ENCODE measurements at regions not wholly inside any gene's neighbourhood (a gene's known extent, or its start where the extent isn't known, plus 50 kb on each side); places are given as distances from the start of the nearest gene placed in this dataset.

- Histone ChIP-seq H3K27me3 (ENCODE audit: control insufficient read depth, insufficient read depth, low read length) (no peaks in the 10 kb centered on the region), H3K4me3 (ENCODE audit: low read depth in 2 of 2, low read length in 2 of 2) (no peak overlapping the region), H3K4me1 (ENCODE audit: control insufficient read depth, insufficient read depth, low read length) (no peaks in the 10 kb centered on the region), H3K27ac (ENCODE audit: low read length) (no peak overlapping the region), H3K36me3 (ENCODE audit: control insufficient read depth, insufficient read depth, low read length) (no peaks in the 10 kb centered on the region), H3K9me3 (ENCODE audit: control insufficient read depth, insufficient read depth, low read depth, low read length) (no peaks in the 10 kb centered on the region)
- ChIA-PET POLR2A (no interaction called here), CTCF (no interaction called here)
- in situ Hi-C loops (cut with HindIII; ENCODE audit: low pct_unique_long_range_greater_than_20kb, low sequenced_read_pairs) = no loop called here
- TF ChIP-seq SIN3A (IDR thresholded peaks at IDR 0.05; ENCODE audit: borderline replicate concordance, insufficient read depth, low read depth, low read length) (no peak), TCF7L2 (IDR thresholded peaks at IDR 0.05; ENCODE audit: low read depth, low read length) (no peak), REST (IDR thresholded peaks at IDR 0.05; ENCODE audit: insufficient read depth in 1 of 2, low read depth in 2 of 2, low read length in 1 of 2) (no peak), POLR2AphosphoS5 (IDR thresholded peaks at IDR 0.05; ENCODE audit: low read depth, low read length) (no peak), CTCF (IDR thresholded peaks at IDR 0.05) (no peak)
- BruUV-seq (replicated peaks) = no TSS peak
- DNase-seq (ENCODE audit: low read depth, low spot score) (no peak), ATAC-seq (no peak)
- intact Hi-C loops (cut with micrococcal nuclease; ENCODE audit: unreplicated experiment) = no loop called here
Observed at GRCh38 chr4:111556851-111557250, 588.4 kb upstream of the FAM241A start.

- DNase-seq (ENCODE audit: low read depth, low spot score) (no peak), ATAC-seq (no peak)
- TF ChIP-seq SIN3A (IDR thresholded peaks at IDR 0.05; ENCODE audit: borderline replicate concordance, insufficient read depth, low read depth, low read length) (no peak), CTCF (IDR thresholded peaks at IDR 0.05) (no peak), TCF7L2 (IDR thresholded peaks at IDR 0.05; ENCODE audit: low read depth, low read length) (no peak), REST (IDR thresholded peaks at IDR 0.05; ENCODE audit: insufficient read depth in 1 of 2, low read depth in 2 of 2, low read length in 1 of 2) (no peak), POLR2AphosphoS5 (IDR thresholded peaks at IDR 0.05; ENCODE audit: low read depth, low read length) (no peak)
- ChIA-PET POLR2A (no interaction called here), CTCF (no interaction called here)
- H3K4me1 ChIP-seq (ENCODE audit: control insufficient read depth, insufficient read depth, low read length) = no peaks in the 10 kb centered on the region
- no TSS peak for BruUV-seq (replicated peaks)
- no peaks in the 10 kb centered on the region for H3K36me3 ChIP-seq (ENCODE audit: control insufficient read depth, insufficient read depth, low read length)
- intact Hi-C loops (cut with micrococcal nuclease; ENCODE audit: unreplicated experiment) (no loop called here), in situ Hi-C loops (cut with HindIII; ENCODE audit: low pct_unique_long_range_greater_than_20kb, low sequenced_read_pairs) (no loop called here)
- no peak overlapping the region for H3K4me3 ChIP-seq (ENCODE audit: low read depth in 2 of 2, low read length in 2 of 2)
- no peaks in the 10 kb centered on the region for H3K27me3 ChIP-seq (ENCODE audit: control insufficient read depth, insufficient read depth, low read length)
- no peak overlapping the region for H3K27ac ChIP-seq (ENCODE audit: low read length)
- H3K9me3 ChIP-seq (ENCODE audit: control insufficient read depth, insufficient read depth, low read depth, low read length) = no peaks in the 10 kb centered on the region
Observed at GRCh38 chr4:111562826-111563225, 582.4 kb upstream of the FAM241A start.
